AG10803 (cell line): ENCODE measurements at regions not wholly inside any gene's neighbourhood (a gene's known extent, or its start where the extent isn't known, plus 50 kb on each side); places are given as distances from the start of the nearest gene placed in this dataset.

Experiments used
- DNase-seq: peaks from one replicate; pipeline ENCODE4 v3.0.0; 2010; ENCODE audit warnings: low read depth
- H3K4me3 ChIP-seq: 2 replicates; pipeline ENCODE4 v1.5.1; 2011; ENCODE audit warnings: mild to moderate bottlenecking, low read length, control low read depth
- TF ChIP-seq, protein P1 (sequence below): conservative IDR thresholded peaks from 2 replicates; pipeline ENCODE4 v1.5.1; 2011; ENCODE audit warnings: mild to moderate bottlenecking, low read length, control low read depth, inconsistent platforms

DNA sequence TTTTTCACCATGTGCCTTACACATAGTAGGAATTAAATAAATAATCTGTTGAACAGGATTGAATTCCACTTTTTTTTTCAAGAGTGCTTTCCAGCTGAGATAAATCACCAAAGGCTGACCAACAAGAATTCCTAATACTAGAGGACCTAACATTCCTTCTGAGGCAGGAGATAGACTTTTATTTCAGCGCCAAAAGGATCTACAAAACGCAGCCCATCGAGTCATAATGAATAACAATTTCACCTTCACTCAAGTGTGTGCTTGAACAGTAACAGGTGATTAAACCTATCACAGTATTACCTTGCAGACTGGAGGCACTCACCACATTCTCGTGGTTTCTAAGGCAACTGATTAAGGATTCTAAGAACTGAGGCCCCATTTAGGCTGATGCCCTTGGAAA lies 224.3 kb upstream of the ATP2B1 start:
- peak; percentile 23 for DNase-seq
- TF ChIP-seq, protein P1, sequence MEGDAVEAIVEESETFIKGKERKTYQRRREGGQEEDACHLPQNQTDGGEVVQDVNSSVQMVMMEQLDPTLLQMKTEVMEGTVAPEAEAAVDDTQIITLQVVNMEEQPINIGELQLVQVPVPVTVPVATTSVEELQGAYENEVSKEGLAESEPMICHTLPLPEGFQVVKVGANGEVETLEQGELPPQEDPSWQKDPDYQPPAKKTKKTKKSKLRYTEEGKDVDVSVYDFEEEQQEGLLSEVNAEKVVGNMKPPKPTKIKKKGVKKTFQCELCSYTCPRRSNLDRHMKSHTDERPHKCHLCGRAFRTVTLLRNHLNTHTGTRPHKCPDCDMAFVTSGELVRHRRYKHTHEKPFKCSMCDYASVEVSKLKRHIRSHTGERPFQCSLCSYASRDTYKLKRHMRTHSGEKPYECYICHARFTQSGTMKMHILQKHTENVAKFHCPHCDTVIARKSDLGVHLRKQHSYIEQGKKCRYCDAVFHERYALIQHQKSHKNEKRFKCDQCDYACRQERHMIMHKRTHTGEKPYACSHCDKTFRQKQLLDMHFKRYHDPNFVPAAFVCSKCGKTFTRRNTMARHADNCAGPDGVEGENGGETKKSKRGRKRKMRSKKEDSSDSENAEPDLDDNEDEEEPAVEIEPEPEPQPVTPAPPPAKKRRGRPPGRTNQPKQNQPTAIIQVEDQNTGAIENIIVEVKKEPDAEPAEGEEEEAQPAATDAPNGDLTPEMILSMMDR = no peak
- H3K4me3 ChIP-seq = no peak overlapping the region

DNA sequence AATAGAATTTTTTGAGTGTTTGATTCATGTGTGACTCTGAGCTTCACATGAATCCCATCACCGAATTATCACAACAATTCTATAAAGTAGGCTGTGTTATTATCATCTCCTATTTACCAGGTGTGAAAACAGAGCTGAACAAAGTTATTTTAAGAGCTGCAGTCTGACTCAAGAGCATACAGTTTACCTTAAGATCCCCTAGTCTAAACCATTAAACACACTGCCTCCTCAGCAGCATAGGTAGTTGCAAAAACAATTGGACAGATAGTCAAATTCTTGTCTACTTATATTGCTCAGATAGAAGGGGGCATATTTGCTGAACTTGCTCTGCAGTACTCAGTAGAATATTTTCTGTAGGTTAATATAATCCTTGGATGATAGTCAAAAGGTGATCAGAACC lies 219.8 kb upstream of the ATP2B1 start:
- no peak for DNase-seq
- H3K4me3 ChIP-seq = no peak overlapping the region
- TF ChIP-seq, protein P1 = no peak

DNA sequence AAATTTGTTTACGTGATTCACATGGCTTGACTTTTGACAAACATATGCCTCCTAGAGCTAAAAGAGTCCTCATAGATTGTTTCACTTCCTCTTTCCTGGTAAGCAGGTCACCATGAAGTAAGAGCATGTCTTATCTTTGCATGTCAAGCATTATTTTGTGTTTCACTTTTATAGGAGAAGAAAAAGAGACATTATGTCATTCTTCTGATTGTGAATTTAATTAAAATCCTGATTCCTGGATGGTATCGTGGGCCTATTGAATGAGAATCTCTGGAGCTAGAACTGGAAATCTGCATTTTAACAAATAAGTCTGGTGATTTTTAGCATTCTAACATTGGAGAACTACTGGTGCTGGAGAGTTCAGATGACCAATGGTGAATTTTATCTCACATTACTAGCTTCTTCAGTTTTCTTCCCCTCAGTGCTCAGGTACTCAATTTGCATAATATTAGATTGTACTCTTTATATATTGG lies 218.6 kb upstream of the ATP2B1 start:
- no peak overlapping the region for H3K4me3 ChIP-seq
- DNase-seq = no peak
- TF ChIP-seq, protein P1 = no peak

DNA sequence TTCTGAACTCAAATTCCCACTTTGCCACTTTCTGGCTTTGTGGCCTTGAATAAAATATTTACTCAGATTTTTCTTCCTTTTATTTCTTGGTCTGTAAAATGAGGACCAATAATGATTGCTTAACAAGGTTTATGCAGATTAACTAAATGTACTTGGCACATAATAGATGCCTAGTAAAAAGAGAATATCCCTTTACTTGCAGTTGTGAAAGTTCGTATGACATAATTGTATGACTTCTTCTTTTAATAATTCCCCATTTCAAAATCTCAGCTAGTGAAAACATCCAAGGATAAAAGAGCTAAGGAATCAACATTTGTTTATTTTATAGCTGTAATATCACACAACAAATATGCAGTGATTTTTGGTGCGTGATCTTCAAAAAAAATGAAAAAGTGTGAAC lies 215.6 kb upstream of the ATP2B1 start:
- TF ChIP-seq, protein P1 = no peak
- H3K4me3 ChIP-seq = no peak overlapping the region
- no peak for DNase-seq

DNA sequence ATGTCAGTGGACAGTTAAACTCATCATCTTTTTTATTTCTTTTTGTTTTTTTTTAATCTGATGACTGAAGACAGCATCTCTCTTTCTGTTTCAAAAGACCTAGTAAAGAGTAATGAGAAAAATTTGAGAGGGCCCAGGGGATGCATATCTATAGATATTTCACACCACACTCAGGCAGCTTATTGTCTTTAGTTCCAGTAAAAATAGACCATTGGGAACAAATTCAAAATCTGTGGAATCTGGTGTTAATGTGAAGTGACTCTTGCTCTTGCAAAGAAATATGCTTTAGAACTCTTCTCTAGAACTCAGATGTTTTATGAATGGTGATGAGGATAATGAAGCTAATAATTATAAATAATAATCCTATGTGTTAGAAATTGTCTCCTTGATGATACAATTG lies 214.5 kb upstream of the ATP2B1 start:
- TF ChIP-seq, protein P1 = no peak
- DNase-seq = peak; percentile 21
- no peak overlapping the region for H3K4me3 ChIP-seq

DNA sequence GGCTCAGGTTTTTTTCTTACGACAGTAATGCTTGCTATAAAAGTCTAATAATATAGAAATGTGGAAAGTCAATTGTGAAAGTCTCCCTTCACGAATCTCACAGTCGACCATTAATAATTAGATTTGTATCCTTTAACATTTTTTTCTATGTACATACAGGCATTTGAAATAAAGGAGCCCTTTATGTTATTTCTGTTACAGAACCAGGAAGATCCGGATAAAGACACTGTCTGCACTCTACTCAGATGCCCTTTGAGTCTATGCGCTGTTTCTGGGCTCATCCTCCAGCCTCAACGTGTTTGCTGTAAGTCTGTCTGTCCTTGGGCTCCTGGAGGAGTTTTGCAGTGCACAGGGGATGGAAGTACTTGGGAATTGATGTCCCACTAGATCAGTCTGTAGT lies 212.2 kb upstream of the ATP2B1 start:
- DNase-seq = no peak
- no peak overlapping the region for H3K4me3 ChIP-seq
- TF ChIP-seq, protein P1 = no peak

DNA sequence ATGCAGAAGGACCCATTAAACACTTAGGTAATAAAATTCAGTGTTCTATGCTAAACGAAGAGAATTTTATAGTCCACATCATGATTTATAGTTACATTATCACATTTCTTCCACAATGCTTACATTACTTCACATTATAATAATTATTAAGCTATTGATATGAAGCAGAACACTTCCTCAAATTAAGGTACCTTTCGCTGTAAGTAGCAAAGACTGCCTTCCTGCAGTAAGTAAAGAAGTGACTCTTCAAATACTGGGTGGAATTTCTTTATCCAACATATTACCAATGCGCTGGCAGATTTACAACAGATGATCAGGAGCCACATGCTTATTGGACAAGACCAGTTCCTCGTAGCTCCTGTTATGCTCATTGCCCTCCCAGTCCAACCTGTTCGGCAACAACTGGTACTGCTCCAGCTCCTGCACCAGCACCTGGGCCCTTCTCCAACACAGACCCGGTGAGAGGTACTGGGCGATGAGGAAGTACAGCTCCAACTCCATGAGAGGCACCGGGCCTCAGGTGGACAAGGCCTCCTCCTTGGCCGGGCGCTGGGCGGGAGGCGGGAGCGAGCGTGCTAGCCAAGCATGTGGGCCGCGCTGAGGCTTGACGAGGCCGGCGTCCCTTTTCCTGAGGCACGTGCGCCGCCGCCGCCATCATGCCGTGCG lies 210.7 kb upstream of the ATP2B1 start:
- H3K4me3 ChIP-seq = no peak overlapping the region
- TF ChIP-seq, protein P1 = no peak
- DNase-seq = no peak
